Endothelial cell of umbilical vein (primary cell): ENCODE measurements at regions not wholly inside any gene's neighbourhood (a gene's known extent, or its start where the extent isn't known, plus 50 kb on each side); places are given as distances from the start of the nearest gene placed in this dataset.

ENCODE experiments used
- BruUV-seq: library from RNA; stranded (reverse); fragments of 400-500 nt; replicated peaks from 2 replicates; lab custom pipeline; 2021; lab: Mats Ljungman, UMichigan
- CTCF ChIA-PET: fragments of 300-600, 350-600 bp; sonication (Branson Sonifier 250); formaldehyde crosslinking; loops from one replicate; lab custom pipeline; 2021; ENCODE audit warnings: antibody characterized with exemption, inconsistent platforms; lab: Charles Lee
- POLR2A ChIA-PET: fragments of 300-600, 350-600 bp; sonication (Branson Sonifier 250); formaldehyde crosslinking; loops from one replicate; lab custom pipeline; 2021; ENCODE audit warnings: antibody characterized with exemption, inconsistent platforms; lab: Charles Lee
- DNase-seq: peaks from one replicate; pipeline ENCODE4 v3.0.0-alpha.2; 2011; ENCODE audit warnings: low read depth, low spot score
- FAIRE-seq: peaks from 2 replicates; lab custom pipeline; 2011; peaks lifted over from hg19 to GRCh38; lab: Jason Lieb, UNC
- H2AFZ ChIP-seq: 2 replicates; pipeline ENCODE4 v1.6.0; 2012; ENCODE audit warnings: low read depth, low read length, control low read depth, inconsistent platforms
- H3K27ac ChIP-seq: 2 replicates; pipeline ENCODE4 v1.5.1; 2011; ENCODE audit warnings: low read depth, mild to moderate bottlenecking, control low read depth, low read length, moderate library complexity; ENCODE audit not compliant: insufficient read depth
- H3K27me3 ChIP-seq, 2 experiments: 2 replicates each; pipeline versions ENCODE4 v1.6.0 to v1.6.1; 2011; ENCODE audit warnings: low read length in 2 of 2, mixed read lengths in 1 of 2; ENCODE audit not compliant: control insufficient read depth in 2 of 2, insufficient read depth in 2 of 2
- H3K36me3 ChIP-seq, 2 experiments: 2 replicates in 1 of 2; 3 replicates in 1 of 2; pipeline ENCODE4 v1.5.1; 2011; ENCODE audit warnings: low read length in 2 of 2, mild to moderate bottlenecking in 1 of 2, moderate library complexity in 1 of 2; ENCODE audit not compliant: control insufficient read depth in 2 of 2, insufficient read depth in 2 of 2; ENCODE audit errors: extremely low read depth in 1 of 2
- H3K4me1 ChIP-seq: 3 replicates; pipeline ENCODE4 v1.5.1; 2011; ENCODE audit warnings: mild to moderate bottlenecking, low read length; ENCODE audit not compliant: control insufficient read depth, insufficient read depth; ENCODE audit errors: extremely low read depth
- H3K4me2 ChIP-seq: 2 replicates; pipeline ENCODE4 v1.6.1; 2011; ENCODE audit warnings: low read length, control low read depth, mixed read lengths; ENCODE audit not compliant: insufficient read depth
- H3K4me3 ChIP-seq, 3 experiments: fragments of 200-600 bp in 1 of 3; sonication (generic), shearing (Covaris generic) in 1 of 3; replicated peaks in 1 of 3; 2 replicates each; pipeline ENCODE4 v1.5.1; 2011 to 2016; ENCODE audit warnings: control low read depth in 3 of 3, low read length in 3 of 3, mild to moderate bottlenecking in 2 of 3, inconsistent platforms in 1 of 3, low read depth in 1 of 3, moderate library complexity in 1 of 3; ENCODE audit not compliant: insufficient read depth in 1 of 3
- H3K79me2 ChIP-seq: 2 replicates; pipeline ENCODE4 v1.6.0; 2012; ENCODE audit warnings: low read length, inconsistent platforms; ENCODE audit not compliant: control insufficient read depth, insufficient read depth
- H3K9ac ChIP-seq: replicated peaks from 2 replicates; pipeline ENCODE3; 2011; ENCODE audit warnings: low read length, control low read depth; ENCODE audit not compliant: insufficient read depth; ENCODE audit errors: extremely low read depth
- H3K9me1 ChIP-seq: replicated peaks from 3 replicates; pipeline ENCODE4 v1.6.0; 2011; ENCODE audit warnings: mild to moderate bottlenecking, low read length; ENCODE audit not compliant: control insufficient read depth, insufficient read depth; ENCODE audit errors: extremely low read depth
- H3K9me3 ChIP-seq: replicated peaks from 2 replicates; pipeline ENCODE4 v1.5.1; 2012; ENCODE audit warnings: low read length, inconsistent platforms; ENCODE audit not compliant: control insufficient read depth, insufficient read depth
- H4K20me1 ChIP-seq: replicated peaks from 2 replicates; pipeline ENCODE3; 2011; ENCODE audit warnings: mild to moderate bottlenecking, low read length; ENCODE audit not compliant: control insufficient read depth, insufficient read depth; ENCODE audit errors: extremely low read depth
- CTCF ChIP-seq, 2 donors: IDR thresholded peaks; 1 replicate in 1 of 2; 2 replicates in 1 of 2; pipeline ENCODE4 v1.5.1; 2011; ENCODE audit warnings: low read length in 2 of 2, mild to moderate bottlenecking in 2 of 2, moderate library complexity in 2 of 2, control low read depth in 1 of 2, inconsistent platforms in 1 of 2, low read depth in 1 of 2; ENCODE audit not compliant: insufficient read depth in 1 of 2; ENCODE audit errors: extremely low read depth in 1 of 2
- EZH2 ChIP-seq: IDR thresholded peaks from 2 replicates; pipeline ENCODE4 v1.6.1; 2012; ENCODE audit warnings: borderline replicate concordance, low read depth, mild to moderate bottlenecking, moderate library complexity, low read length, inconsistent platforms; ENCODE audit not compliant: severe bottlenecking
- FOS ChIP-seq: IDR thresholded peaks from 2 replicates; pipeline ENCODE4 v1.6.1; 2011; ENCODE audit warnings: mild to moderate bottlenecking, low read length, moderate library complexity, borderline replicate concordance; ENCODE audit not compliant: insufficient read depth
- GATA2 ChIP-seq: IDR thresholded peaks from 2 replicates; pipeline ENCODE4 v1.7.0; 2011; ENCODE audit warnings: low read depth, mild to moderate bottlenecking, moderate library complexity, mixed read lengths, low read length; ENCODE audit not compliant: insufficient read length, insufficient read depth
- JUN ChIP-seq: IDR thresholded peaks from 2 replicates; pipeline ENCODE4 v1.6.1; 2011; ENCODE audit warnings: borderline replicate concordance, low read depth; ENCODE audit not compliant: insufficient read length, insufficient read depth
- MAX ChIP-seq: IDR thresholded peaks from 2 replicates; pipeline ENCODE4 v1.6.1; 2011; ENCODE audit not compliant: insufficient read depth, insufficient read length
- MYC ChIP-seq: IDR thresholded peaks from one replicate; pipeline ENCODE4 v1.6.1; 2011; ENCODE audit warnings: mild to moderate bottlenecking, low read depth, low read length
- POLR2A ChIP-seq: IDR thresholded peaks from 2 replicates; pipeline ENCODE4 v1.6.1; 2012; ENCODE audit warnings: low read depth, mild to moderate bottlenecking, control low read depth, low read length
- POLR2AphosphoS5 ChIP-seq: IDR thresholded peaks from 2 replicates; pipeline ENCODE4 v1.6.1; 2012; ENCODE audit warnings: low read depth, mild to moderate bottlenecking, control low read depth, low read length, moderate library complexity; ENCODE audit not compliant: insufficient read depth
- dilution Hi-C: fragments of 300-500 bp; cut with MboI; formaldehyde crosslinking; loops from one replicate; pipeline ENCODE4 v1.15.0; 2019; ENCODE audit warnings: low sequenced_read_pairs; ENCODE audit not compliant: extremely low pct_ligation_motif_present
- intact Hi-C: fragments of 100-400 bp; cut with micrococcal nuclease; formaldehyde crosslinking; loops from one replicate; pipeline ENCODE4 v1.10.0; 2022

- Histone ChIP-seq H3K9me3 (no peaks in the 10 kb centered on the region), H3K9me1 (no peaks in the 10 kb centered on the region), H3K79me2 (no peaks in the 10 kb centered on the region), H3K27ac (no peak overlapping the region), H3K36me3 (no peaks in the 10 kb centered on the region), H3K4me3 (no peak overlapping the region), H3K4me1 (no peaks in the 10 kb centered on the region), H2AFZ (no peak overlapping the region), H3K4me2 (no peak overlapping the region), H3K27me3 (no peaks in the 10 kb centered on the region), H4K20me1 (no peaks in the 10 kb centered on the region), H3K9ac (no peak overlapping the region)
- no TSS peak for BruUV-seq
- CTCF ChIA-PET, result no interaction called here
- no peak for FAIRE-seq
- DNase-seq, result no peak
- no peak for TF ChIP-seq MAX
- TF ChIP-seq MYC, result no peak
- TF ChIP-seq FOS, result no peak
- TF ChIP-seq CTCF (IDR thresholded peaks at IDR 0.05; ENCODE audit: extremely low read depth in 1 of 2, insufficient read depth in 1 of 2, low read depth in 1 of 2, low read length in 2 of 2), result no peak
- no peak for TF ChIP-seq JUN
- TF ChIP-seq POLR2AphosphoS5, result no peak
- TF ChIP-seq GATA2, result no peak
- no peak for TF ChIP-seq POLR2A
- no peak for TF ChIP-seq EZH2
- dilution Hi-C loops, result no loop called here
- intact Hi-C loops, result no loop called here
- POLR2A ChIA-PET, result no interaction called here
Measured at GRCh38 chr1:17878837-17879236, 123.7 kb downstream of the ACTL8 start.
